ENCODE measurements at regions not wholly inside any gene's neighbourhood (a gene's known extent, or its start where the extent isn't known, plus 50 kb on each side); places are given as distances from the start of the nearest gene placed in this dataset.

GRCh38 chr11:107172996-107173395, 154.7 kb upstream of the GUCY1A2 start:
- DNase-seq (ENCODE audit: low read depth) = no peak
- TF ChIP-seq CTCF (IDR thresholded peaks at IDR 0.05; ENCODE audit: insufficient read depth, low read depth, low read length) = no peak
- no peak overlapping the region for H3K4me3 ChIP-seq (ENCODE audit: low read depth, low read length)

- H3K4me3 ChIP-seq (ENCODE audit: low read depth, low read length) = no peak overlapping the region
- DNase-seq (ENCODE audit: low read depth) = no peak
- TF ChIP-seq CTCF (IDR thresholded peaks at IDR 0.05; ENCODE audit: insufficient read depth, low read depth, low read length) = no peak
Measured at GRCh38 chr11:107157809-107158187, 139.5 kb upstream of the GUCY1A2 start.

GRCh38 chr11:107157146-107157808, 139.0 kb upstream of the GUCY1A2 start:
- no peak for DNase-seq (ENCODE audit: low read depth)
- TF ChIP-seq CTCF (IDR thresholded peaks at IDR 0.05; ENCODE audit: insufficient read depth, low read depth, low read length) = no peak
- H3K4me3 ChIP-seq (ENCODE audit: low read depth, low read length) = no peak overlapping the region

GRCh38 chr11:107151579-107151978, 133.3 kb upstream of the GUCY1A2 start:
- no peak overlapping the region for H3K4me3 ChIP-seq (ENCODE audit: low read depth, low read length)
- no peak for DNase-seq (ENCODE audit: low read depth)
- no peak for TF ChIP-seq CTCF (IDR thresholded peaks at IDR 0.05; ENCODE audit: insufficient read depth, low read depth, low read length)

- no peak for DNase-seq (ENCODE audit: low read depth)
- TF ChIP-seq CTCF (IDR thresholded peaks at IDR 0.05; ENCODE audit: insufficient read depth, low read depth, low read length) = no peak
- no peak overlapping the region for H3K4me3 ChIP-seq (ENCODE audit: low read depth, low read length)
Measured at GRCh38 chr11:107151158-107151557, 132.9 kb upstream of the GUCY1A2 start.

- H3K4me3 ChIP-seq (ENCODE audit: low read depth, low read length) = no peak overlapping the region
- DNase-seq (ENCODE audit: low read depth) = no peak
- TF ChIP-seq CTCF (IDR thresholded peaks at IDR 0.05; ENCODE audit: insufficient read depth, low read depth, low read length) = no peak
Measured at GRCh38 chr11:107140983-107141382, 122.7 kb upstream of the GUCY1A2 start.

GRCh38 chr11:107139396-107139795, 121.1 kb upstream of the GUCY1A2 start:
- no peak for DNase-seq (ENCODE audit: low read depth)
- H3K4me3 ChIP-seq (ENCODE audit: low read depth, low read length) = no peak overlapping the region
- no peak for TF ChIP-seq CTCF (IDR thresholded peaks at IDR 0.05; ENCODE audit: insufficient read depth, low read depth, low read length)

Measured in fibroblast of villous mesenchyme (primary cell).